Astrocyte (in vitro differentiated cells and primary cell): ENCODE measurements at regions not wholly inside any gene's neighbourhood (a gene's known extent, or its start where the extent isn't known, plus 50 kb on each side); places are given as distances from the start of the nearest gene placed in this dataset.

Experiments
- DNase-seq: peaks from one replicate; pipeline ENCODE4 v3.0.0-alpha.2; 2010; ENCODE audit warnings: low read depth
- FAIRE-seq: peaks from 2 replicates; lab custom pipeline; 2011; peaks lifted over from hg19 to GRCh38; lab: Jason Lieb, UNC
- H2AFZ ChIP-seq: 2 replicates; pipeline ENCODE4 v1.6.0; 2012; ENCODE audit warnings: low read depth, low read length, inconsistent platforms
- H3K27ac ChIP-seq: 2 replicates; pipeline ENCODE4 v1.5.1; 2011; ENCODE audit warnings: low read depth, low read length, inconsistent platforms
- H3K27me3 ChIP-seq: 2 replicates; pipeline ENCODE4 v1.6.0; 2011; ENCODE audit warnings: low read length, inconsistent platforms; ENCODE audit not compliant: insufficient read depth
- H3K36me3 ChIP-seq: 2 replicates; pipeline ENCODE4 v1.5.1; 2011; ENCODE audit warnings: low read length, inconsistent platforms; ENCODE audit not compliant: insufficient read depth
- H3K4me1 ChIP-seq: 2 replicates; pipeline ENCODE4 v1.5.1; 2011; ENCODE audit warnings: low read length, inconsistent platforms; ENCODE audit not compliant: insufficient read depth
- H3K4me2 ChIP-seq: 2 replicates; pipeline ENCODE4 v1.6.0; 2012; ENCODE audit warnings: low read length, inconsistent platforms
- H3K4me3 ChIP-seq: 2 replicates; pipeline ENCODE4 v1.5.1; 2011; ENCODE audit warnings: low read depth, mild to moderate bottlenecking, low read length, inconsistent platforms; ENCODE audit not compliant: insufficient read depth
- H3K79me2 ChIP-seq: 2 replicates; pipeline ENCODE4 v1.6.0; 2012; ENCODE audit warnings: mild to moderate bottlenecking, low read length, inconsistent platforms; ENCODE audit not compliant: insufficient read depth
- H3K9ac ChIP-seq: 2 replicates; pipeline ENCODE4 v1.6.0; 2012; ENCODE audit warnings: mild to moderate bottlenecking, low read length, inconsistent platforms
- H3K9me3 ChIP-seq: 2 replicates; pipeline ENCODE4 v1.5.1; 2012; ENCODE audit warnings: low read depth, mild to moderate bottlenecking, low read length, inconsistent platforms; ENCODE audit not compliant: insufficient read depth
- H4K20me1 ChIP-seq: 2 replicates; pipeline ENCODE4 v1.6.0; 2012; ENCODE audit warnings: low read length, inconsistent platforms; ENCODE audit not compliant: insufficient read depth
- H3K27ac Mint-ChIP-seq: one replicate; pipeline ENCODE4 v1.8.0; 2021; ENCODE audit warnings: mild to moderate bottlenecking, mixed read lengths; ENCODE audit not compliant: unreplicated experiment
- H3K27me3 Mint-ChIP-seq: one replicate; pipeline ENCODE4 v1.8.0; 2021; ENCODE audit warnings: low read depth, mixed read lengths; ENCODE audit not compliant: unreplicated experiment
- H3K36me3 Mint-ChIP-seq: one replicate; pipeline ENCODE4 v1.8.0; 2021; ENCODE audit warnings: low read depth, mixed read lengths; ENCODE audit not compliant: unreplicated experiment
- H3K4me1 Mint-ChIP-seq: one replicate; pipeline ENCODE4 v1.8.0; 2021; ENCODE audit warnings: low read depth, mixed read lengths; ENCODE audit not compliant: unreplicated experiment
- H3K4me3 Mint-ChIP-seq: one replicate; pipeline ENCODE4 v1.8.0; 2021; ENCODE audit warnings: mild to moderate bottlenecking, moderate library complexity, mixed read lengths; ENCODE audit not compliant: unreplicated experiment
- H3K9me3 Mint-ChIP-seq: one replicate; pipeline ENCODE4 v1.8.0; 2021; ENCODE audit warnings: mild to moderate bottlenecking, mixed read lengths; ENCODE audit not compliant: unreplicated experiment
- EZH2 ChIP-seq: IDR thresholded peaks from 2 replicates; pipeline ENCODE4 v1.6.1; 2012; ENCODE audit warnings: mild to moderate bottlenecking, low read length, inconsistent platforms; ENCODE audit not compliant: insufficient read depth
- TF ChIP-seq, protein P1 (sequence below): IDR thresholded peaks from 2 replicates; pipeline ENCODE4 v1.5.1; 2011; ENCODE audit warnings: low read depth, mild to moderate bottlenecking, inconsistent platforms, low read length, moderate library complexity; ENCODE audit not compliant: insufficient read depth

- Histone ChIP-seq H3K9me3 (peaks cover 4% of the 10 kb centered on the region), H3K4me2 (no peak overlapping the region), H2AFZ (no peak overlapping the region), H4K20me1 (no peaks in the 10 kb centered on the region), H3K27me3 (no peaks in the 10 kb centered on the region), H3K4me1 (no peaks in the 10 kb centered on the region), H3K4me3 (no peak overlapping the region), H3K9ac (no peak overlapping the region), H3K27ac (no peak overlapping the region), H3K79me2 (no peaks in the 10 kb centered on the region), H3K36me3 (no peaks in the 10 kb centered on the region)
- H3K4me1 Mint-ChIP-seq = peaks cover 17% of the 10 kb centered on the region
- DNase-seq (no peak), FAIRE-seq (no peak)
- H3K4me3 Mint-ChIP-seq = no peak overlapping the region
- H3K9me3 Mint-ChIP-seq = peaks cover 2% of the 10 kb centered on the region
- no peak overlapping the region for H3K27ac Mint-ChIP-seq
- no peaks in the 10 kb centered on the region for H3K36me3 Mint-ChIP-seq
- peaks cover 14% of the 10 kb centered on the region for H3K27me3 Mint-ChIP-seq
- TF ChIP-seq EZH2 = no peak
- TF ChIP-seq, protein P1, sequence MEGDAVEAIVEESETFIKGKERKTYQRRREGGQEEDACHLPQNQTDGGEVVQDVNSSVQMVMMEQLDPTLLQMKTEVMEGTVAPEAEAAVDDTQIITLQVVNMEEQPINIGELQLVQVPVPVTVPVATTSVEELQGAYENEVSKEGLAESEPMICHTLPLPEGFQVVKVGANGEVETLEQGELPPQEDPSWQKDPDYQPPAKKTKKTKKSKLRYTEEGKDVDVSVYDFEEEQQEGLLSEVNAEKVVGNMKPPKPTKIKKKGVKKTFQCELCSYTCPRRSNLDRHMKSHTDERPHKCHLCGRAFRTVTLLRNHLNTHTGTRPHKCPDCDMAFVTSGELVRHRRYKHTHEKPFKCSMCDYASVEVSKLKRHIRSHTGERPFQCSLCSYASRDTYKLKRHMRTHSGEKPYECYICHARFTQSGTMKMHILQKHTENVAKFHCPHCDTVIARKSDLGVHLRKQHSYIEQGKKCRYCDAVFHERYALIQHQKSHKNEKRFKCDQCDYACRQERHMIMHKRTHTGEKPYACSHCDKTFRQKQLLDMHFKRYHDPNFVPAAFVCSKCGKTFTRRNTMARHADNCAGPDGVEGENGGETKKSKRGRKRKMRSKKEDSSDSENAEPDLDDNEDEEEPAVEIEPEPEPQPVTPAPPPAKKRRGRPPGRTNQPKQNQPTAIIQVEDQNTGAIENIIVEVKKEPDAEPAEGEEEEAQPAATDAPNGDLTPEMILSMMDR = no peak
These were observed 83.5 kb downstream of the GP2 start for GRCh38 chr16:20243731-20244281.

DNA sequence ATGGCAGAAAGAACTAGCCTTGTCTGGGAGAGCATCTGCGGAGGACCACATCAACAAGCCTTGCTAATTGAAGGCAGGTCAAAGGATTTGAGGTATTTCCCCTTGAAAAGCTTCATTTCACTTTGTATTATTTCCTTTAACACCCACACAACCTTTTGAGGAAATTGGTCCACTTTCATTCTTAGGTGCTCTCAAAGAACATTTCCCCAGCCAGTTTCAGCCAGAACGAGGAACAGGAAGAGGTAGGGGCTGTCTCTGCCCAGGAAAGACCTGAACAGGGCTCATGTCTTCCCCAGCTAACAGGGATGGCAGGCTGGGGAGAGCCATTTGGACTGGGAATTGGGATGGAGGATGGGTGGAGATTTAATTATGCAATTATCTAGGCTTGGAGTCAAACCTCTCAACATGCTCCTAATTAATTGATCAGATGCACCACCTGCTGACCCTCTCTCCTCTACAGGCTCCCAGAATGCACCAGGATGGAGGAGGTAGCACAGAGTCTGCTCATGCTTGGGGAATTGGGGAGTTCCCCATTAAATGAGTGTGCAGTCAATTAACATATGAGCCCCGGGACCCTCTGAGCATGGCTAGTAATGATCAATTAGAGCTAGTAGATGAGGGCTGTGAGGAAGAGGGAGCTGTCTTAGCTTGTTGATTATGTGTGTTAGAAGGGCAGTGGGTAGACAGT, 84.6 kb downstream of the GP2 start:
- peaks cover 2% of the 10 kb centered on the region for H3K9me3 Mint-ChIP-seq

More for the DNA sequence above, 84.6 kb downstream of the GP2 start:
- H4K20me1 ChIP-seq = no peaks in the 10 kb centered on the region
- FAIRE-seq (no peak), DNase-seq (no peak)
- no peak overlapping the region for H3K27ac ChIP-seq
- no peak overlapping the region for H3K27ac Mint-ChIP-seq
- H3K9ac ChIP-seq = no peak overlapping the region
- peaks cover 18% of the 10 kb centered on the region for H3K27me3 Mint-ChIP-seq
- no peaks in the 10 kb centered on the region for H3K4me1 ChIP-seq
- no peaks in the 10 kb centered on the region for H3K36me3 ChIP-seq
- no peak overlapping the region for H3K4me2 ChIP-seq
- H3K79me2 ChIP-seq = no peaks in the 10 kb centered on the region
- no peak overlapping the region for H3K4me3 Mint-ChIP-seq
- no peaks in the 10 kb centered on the region for H3K27me3 ChIP-seq
- H3K4me1 Mint-ChIP-seq = peaks cover 17% of the 10 kb centered on the region
- H3K4me3 ChIP-seq = no peak overlapping the region
- peaks cover 4% of the 10 kb centered on the region for H3K9me3 ChIP-seq
- no peak for TF ChIP-seq EZH2
- TF ChIP-seq, protein P1 = no peak
- H3K36me3 Mint-ChIP-seq = no peaks in the 10 kb centered on the region
- H2AFZ ChIP-seq = no peak overlapping the region
